Daoy (cell line): ENCODE measurements at regions not wholly inside any gene's neighbourhood (a gene's known extent, or its start where the extent isn't known, plus 50 kb on each side); places are given as distances from the start of the nearest gene placed in this dataset.
"Not testable (repeated sequence)": the region's sequence is repeated elsewhere in the genome, so short reads cannot be mapped to it uniquely, and the experiment has no call there.

Experiments
- DNase-seq: peaks from one replicate; pipeline ENCODE4 v3.0.0-alpha.2; 2015; ENCODE audit warnings: low read depth

DNA sequence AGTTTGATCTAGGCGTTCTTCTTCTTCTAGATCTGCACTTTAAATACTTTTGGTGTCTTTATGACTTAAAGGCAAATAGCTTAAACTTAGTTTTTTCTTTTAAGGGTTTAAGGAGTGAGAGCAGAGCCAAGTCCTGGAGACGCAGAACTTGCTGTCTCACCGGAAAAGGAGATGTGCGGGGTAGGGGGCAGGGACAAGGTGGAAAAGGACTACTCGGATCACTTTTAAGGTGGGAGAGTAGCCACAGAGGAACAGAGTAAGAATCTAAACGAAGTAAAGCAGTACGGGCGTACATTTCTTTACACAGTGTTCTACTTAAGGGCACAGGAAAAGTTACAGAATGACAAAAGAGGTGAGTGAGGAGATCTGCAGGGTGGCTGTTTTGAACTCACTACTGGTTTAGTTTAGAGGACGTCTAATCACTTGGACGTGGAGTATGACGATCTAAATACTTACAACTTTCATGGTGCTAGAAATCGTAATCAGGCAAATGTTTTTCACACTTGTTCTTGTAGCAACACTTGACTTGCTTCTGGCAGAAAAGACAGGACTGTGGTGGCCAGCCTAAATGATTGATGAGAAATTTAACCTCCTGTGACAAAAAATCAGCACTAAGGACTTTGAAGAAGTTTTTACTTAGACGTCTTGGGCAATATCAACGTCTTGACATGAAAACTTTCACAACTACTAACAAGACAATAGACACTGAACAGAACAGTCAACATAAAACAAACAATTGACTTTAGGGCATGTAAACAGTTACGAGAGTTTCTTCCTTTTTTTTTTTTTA, 127.0 kb downstream of the ART5 start:
- not testable (repeated sequence) for DNase-seq

DNA sequence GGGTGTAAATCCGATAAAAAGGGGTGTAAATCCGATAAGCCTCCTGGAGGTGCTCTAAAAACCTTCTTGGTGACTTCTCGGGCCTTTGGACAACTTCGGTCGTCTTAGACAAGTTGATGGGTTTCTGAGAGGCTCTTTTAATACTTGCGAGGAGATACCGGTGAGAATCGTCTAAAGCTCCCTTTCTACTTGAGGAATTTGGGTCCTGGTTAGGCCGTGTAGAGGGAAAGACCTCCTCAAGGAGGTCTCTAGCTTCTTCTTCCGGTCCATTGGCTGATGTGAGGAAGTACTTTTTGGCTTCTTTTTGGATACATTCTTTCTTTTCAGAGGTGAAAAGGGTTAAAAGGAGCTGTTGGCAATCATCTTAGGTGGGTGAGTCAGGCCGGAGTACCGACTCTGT, 128.5 kb downstream of the ART5 start:
- not testable (repeated sequence) for DNase-seq

DNA sequence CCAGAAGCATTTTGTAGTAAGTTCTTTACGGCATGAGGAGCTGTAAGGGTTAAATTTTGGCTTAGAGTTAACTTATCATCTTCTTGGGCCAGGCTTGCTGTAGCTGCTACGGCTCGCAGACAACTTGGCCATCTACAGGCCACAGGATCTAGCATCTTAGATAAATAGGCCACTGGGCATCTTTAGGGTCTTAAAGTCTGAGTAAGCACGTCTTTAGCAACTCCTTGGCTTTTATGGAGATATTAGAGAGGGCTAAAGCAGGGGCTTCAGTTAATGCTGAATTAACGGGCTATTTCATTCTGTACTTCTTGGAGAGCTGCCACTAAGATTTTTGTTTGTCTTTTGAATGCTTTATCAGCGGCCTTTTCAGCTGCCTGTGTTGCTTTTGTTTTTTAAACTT, 129.0 kb downstream of the ART5 start:
- not testable (repeated sequence) for DNase-seq

GRCh38 chr11:3512133-3512703, 129.6 kb downstream of the ART5 start:
- DNase-seq, result peak; percentile 3

- peak; percentile 17 for DNase-seq
These were observed 130.2 kb downstream of the ART5 start for GRCh38 chr11:3511416-3512132.

- DNase-seq, result not testable (repeated sequence)
These were observed 130.6 kb upstream of the ZNF195 start for GRCh38 chr11:3509563-3509962.

GRCh38 chr11:3499198-3499597, 120.3 kb upstream of the ZNF195 start:
- DNase-seq, result not testable (repeated sequence)

GRCh38 chr11:3498356-3498755, 119.4 kb upstream of the ZNF195 start:
- not testable (repeated sequence) for DNase-seq

GRCh38 chr11:3493152-3493551, 114.2 kb upstream of the ZNF195 start:
- DNase-seq, result not testable (repeated sequence)

GRCh38 chr11:3488003-3488402, 109.1 kb upstream of the ZNF195 start:
- not testable (repeated sequence) for DNase-seq

DNA sequence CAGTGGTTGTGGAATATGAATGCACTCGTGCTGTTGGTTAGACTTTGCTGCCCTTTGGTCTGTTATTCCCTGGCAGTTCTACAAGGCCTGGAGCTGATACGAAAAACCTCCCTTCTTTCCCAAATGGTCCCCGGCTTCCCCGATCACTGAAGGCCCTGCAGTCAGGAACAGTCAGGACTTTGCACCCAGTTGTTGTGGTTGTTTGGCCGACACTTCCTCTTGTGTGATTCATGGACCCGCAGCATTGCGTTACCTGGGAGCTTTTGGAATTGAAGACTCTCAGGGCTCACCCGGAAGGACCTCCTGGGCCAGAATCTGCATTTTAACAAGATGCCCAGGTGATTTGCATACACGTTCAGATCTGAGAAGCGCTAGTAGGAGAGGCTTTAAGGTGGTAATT, 106.8 kb upstream of the ZNF195 start:
- DNase-seq, result not testable (repeated sequence)

- peak; percentile 5 for DNase-seq
These were observed 98.3 kb upstream of the ZNF195 start for GRCh38 chr11:3476937-3477885.

- not testable (repeated sequence) for DNase-seq
These were observed 97.4 kb upstream of the ZNF195 start for GRCh38 chr11:3476084-3476936.

DNA sequence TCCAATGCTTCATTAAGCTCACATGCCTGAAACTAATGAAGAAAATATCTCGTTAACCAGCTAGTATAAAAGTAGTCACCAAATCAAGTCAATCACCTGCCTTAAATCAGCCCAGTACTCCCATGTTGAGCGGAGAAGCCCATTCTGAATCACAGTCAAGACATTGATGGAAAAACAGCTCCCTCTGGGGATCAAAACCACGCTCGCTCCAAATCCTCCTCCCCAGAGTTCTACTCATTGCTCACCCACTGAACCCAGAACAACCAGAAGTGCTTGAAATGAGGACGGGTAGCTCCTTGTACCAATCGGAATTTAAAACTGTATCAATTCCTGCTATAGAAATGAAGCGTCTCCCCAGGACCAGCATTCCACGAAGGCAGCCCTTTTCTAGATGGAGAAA, 90.0 kb upstream of the ZNF195 start:
- not testable (repeated sequence) for DNase-seq

GRCh38 chr11:3467599-3467998, 88.7 kb upstream of the ZNF195 start:
- not testable (repeated sequence) for DNase-seq

GRCh38 chr11:3455666-3456065, 76.7 kb upstream of the ZNF195 start:
- DNase-seq, result peak; percentile 45

DNA sequence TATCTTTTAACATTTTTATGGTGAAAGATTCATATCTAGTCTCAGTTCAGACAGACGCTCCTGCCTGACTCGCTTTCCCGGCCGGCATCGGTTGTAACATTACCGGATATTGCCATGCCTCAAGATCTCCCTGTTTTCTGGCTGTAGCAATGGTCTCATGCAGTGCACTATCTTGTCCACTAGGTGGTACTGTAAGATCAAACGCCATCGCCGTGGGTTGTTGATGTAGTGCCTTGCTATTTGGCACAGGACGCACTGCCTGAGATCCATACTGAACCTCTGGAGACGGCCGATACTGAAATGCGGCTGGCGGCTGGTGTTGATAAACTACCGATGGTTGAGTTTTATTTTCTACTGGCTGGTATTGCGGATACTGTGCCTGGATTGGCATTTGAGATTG, 75.9 kb upstream of the ZNF195 start:
- peak; percentile 60 for DNase-seq

DNA sequence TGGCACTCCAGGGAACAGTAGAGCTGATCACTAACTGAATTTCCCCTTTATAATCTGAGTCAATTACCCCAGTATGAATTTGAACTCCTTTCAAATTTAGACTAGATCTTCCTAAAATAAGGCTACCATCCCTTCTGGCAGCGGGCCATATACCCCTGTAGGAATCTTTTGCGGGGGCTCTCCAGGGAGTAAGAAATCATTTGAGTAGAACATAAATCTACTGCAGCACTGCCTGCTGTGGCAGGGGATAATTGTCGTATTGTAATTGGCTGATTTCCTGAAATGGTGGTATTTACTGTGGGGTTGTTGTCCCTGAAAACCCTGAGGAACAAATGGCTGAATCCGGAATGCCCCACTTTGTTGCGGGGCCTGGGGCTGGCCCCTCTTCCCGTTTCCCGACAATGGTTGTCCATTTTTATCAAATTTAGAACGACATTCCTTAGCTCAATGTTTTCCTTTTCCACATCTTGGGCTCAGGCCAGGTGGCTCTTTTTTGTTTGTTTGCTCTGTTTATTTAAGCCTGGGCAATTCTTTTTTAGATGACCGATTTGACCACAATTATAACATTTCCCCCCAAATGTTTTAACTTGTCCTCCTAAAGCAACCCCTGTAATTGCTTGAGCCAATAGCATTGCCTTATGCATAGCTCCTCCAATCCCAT, 74.8 kb upstream of the ZNF195 start:
- not testable (repeated sequence) for DNase-seq

- not testable (repeated sequence) for DNase-seq
These were observed 71.9 kb upstream of the ZNF195 start for GRCh38 chr11:3450822-3451221.

- not testable (repeated sequence) for DNase-seq
These were observed 66.6 kb upstream of the ZNF195 start for GRCh38 chr11:3445535-3445934.
